22Rv1 (cell line): ENCODE measurements at regions not wholly inside any gene's neighbourhood (a gene's known extent, or its start where the extent isn't known, plus 50 kb on each side); places are given as distances from the start of the nearest gene placed in this dataset.
"Not testable (repeated sequence)": the region's sequence is repeated elsewhere in the genome, so short reads cannot be mapped to it uniquely, and the experiment has no call there.

Experiments used
- H3K27ac ChIP-seq: fragments of 450-650 bp; 2 replicates; pipeline ENCODE4 v1.5.1; 2017
- ZFX ChIP-seq: fragments of 450-650 bp; IDR thresholded peaks from 2 replicates; pipeline ENCODE4 v1.6.1; 2017; ENCODE audit warnings: antibody characterized with exemption, borderline replicate concordance
- TF ChIP-seq, protein P1 (sequence below): fragments of 450-650 bp; IDR thresholded peaks from 2 replicates; pipeline ENCODE4 v1.5.1; 2017; ENCODE audit warnings: mild to moderate bottlenecking

- TF ChIP-seq, protein P1, sequence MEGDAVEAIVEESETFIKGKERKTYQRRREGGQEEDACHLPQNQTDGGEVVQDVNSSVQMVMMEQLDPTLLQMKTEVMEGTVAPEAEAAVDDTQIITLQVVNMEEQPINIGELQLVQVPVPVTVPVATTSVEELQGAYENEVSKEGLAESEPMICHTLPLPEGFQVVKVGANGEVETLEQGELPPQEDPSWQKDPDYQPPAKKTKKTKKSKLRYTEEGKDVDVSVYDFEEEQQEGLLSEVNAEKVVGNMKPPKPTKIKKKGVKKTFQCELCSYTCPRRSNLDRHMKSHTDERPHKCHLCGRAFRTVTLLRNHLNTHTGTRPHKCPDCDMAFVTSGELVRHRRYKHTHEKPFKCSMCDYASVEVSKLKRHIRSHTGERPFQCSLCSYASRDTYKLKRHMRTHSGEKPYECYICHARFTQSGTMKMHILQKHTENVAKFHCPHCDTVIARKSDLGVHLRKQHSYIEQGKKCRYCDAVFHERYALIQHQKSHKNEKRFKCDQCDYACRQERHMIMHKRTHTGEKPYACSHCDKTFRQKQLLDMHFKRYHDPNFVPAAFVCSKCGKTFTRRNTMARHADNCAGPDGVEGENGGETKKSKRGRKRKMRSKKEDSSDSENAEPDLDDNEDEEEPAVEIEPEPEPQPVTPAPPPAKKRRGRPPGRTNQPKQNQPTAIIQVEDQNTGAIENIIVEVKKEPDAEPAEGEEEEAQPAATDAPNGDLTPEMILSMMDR, result no peak
- no peak for TF ChIP-seq ZFX
- no peak overlapping the region for H3K27ac ChIP-seq
Measured at GRCh38 chr6:115460913-115461312, 599.8 kb downstream of the FRK start.

DNA sequence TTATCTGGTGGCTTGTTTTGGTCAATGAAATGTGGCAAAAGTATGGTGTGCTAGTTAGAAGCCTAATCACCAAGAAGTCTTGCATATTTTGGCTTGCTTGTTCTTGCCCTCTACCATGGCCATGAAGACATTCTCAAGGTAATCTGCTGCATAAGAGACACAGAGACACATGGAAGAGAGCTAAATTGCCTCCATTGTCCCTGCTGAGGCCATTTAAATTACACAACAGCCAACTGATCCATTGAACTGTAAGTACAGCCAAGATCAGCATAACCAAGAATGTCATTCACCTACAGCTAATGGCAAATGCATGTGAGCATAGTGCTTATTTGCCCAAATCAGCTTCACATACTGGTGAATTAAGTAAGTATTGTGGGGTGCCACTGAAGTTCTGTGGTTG, 603.8 kb downstream of the FRK start:
- TF ChIP-seq, protein P1, result no peak
- TF ChIP-seq ZFX, result no peak
- no peak overlapping the region for H3K27ac ChIP-seq

DNA sequence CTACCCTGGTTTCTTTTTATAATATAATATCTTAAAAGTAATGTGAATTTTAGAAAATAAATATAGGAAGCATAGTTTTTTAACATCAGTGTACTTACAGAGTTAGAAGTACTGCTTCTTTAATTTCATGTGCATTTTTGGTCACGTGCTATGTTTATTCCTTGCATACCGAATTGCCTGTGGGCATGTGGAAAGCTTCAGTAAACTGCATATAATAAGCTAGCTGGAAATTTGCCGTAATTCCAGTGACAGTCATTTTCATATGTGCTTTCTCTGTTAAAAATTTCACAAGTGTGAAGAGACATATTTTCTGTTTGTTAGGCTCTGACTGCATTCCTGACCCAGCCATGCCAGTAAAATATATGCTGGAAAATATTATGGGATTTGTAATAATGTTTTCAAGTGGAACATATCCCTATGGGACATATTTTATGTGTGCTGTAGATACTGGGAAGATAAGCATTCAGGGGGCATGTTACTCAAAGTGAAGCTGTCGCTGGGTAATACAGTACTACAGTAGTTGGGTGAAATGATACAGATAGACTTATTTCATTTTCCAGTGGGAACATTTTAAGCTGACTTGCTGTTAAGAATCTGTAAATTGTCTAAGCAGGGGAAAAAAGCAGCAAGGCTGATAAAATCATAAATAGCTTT, 616.7 kb downstream of the FRK start:
- H3K27ac ChIP-seq, result no peak overlapping the region
- TF ChIP-seq ZFX, result no peak
- TF ChIP-seq, protein P1, result no peak

DNA sequence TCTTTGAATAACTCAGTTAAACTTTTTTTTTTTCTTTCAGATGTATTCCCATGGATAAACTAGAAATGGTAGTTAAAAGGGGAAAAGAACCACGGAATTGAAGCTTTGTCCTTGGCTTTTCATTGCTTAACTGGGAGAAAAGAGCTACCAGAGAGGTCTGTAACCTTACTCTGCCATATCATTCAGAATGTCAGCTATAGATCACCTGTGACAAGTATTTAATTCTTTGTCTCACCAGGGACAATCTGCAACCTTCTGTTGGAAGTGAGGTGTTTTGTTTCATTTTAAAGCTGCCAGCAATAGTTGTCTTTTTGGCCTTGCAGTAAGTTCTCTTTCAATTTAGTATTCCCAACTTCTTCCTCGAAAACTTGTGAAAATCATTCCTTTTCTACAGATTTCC, 618.4 kb downstream of the FRK start:
- TF ChIP-seq, protein P1, result no peak
- no peak for TF ChIP-seq ZFX
- H3K27ac ChIP-seq, result no peak overlapping the region

- H3K27ac ChIP-seq, result no peak overlapping the region
- TF ChIP-seq, protein P1, result no peak
- TF ChIP-seq ZFX, result no peak
Measured at GRCh38 chr6:115441651-115442050, 619.0 kb downstream of the FRK start.

DNA sequence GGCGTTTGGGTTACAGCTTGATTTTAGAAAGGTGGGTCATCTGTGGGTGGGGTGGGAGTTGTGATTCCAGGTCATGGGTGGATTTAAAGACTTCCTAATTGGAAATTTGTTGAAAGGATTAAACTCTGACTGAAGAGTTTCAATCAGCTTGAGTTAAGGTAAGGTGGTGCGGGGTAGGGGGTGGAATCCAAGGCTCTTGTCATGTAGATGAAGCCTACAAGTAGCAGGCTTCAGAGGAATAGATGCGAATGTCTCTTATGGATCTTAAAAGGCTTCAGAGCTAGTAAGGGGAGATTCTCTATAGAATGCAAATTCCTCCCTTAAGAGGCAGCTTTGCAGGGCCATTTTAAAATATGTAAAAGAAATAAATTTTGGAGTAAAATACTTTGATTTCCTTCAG, 645.3 kb downstream of the FRK start:
- no peak for TF ChIP-seq ZFX
- TF ChIP-seq, protein P1, result no peak
- H3K27ac ChIP-seq, result no peak overlapping the region

GRCh38 chr6:115414916-115415315, 645.8 kb downstream of the FRK start:
- not testable (repeated sequence) for H3K27ac ChIP-seq

DNA sequence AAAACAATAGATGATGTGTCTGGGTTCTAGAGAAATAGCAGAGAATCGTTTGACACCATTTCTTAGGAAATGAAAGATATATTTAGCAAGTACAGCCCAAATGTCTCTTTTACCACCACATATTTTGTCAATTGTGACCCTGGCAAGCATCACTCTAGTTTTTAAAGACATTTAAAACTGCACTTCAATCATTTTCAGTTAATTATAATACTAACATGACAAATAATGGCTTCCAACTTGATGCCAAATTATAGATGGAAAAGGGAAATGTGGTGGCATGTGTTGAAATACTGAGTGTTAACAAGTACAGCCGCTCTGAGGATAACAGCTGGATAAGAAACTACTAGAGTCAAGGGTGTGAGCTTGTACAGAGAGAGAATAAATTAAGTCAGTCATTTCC, 648.9 kb downstream of the FRK start:
- TF ChIP-seq ZFX, result no peak
- TF ChIP-seq, protein P1, result no peak
- no peak overlapping the region for H3K27ac ChIP-seq
